HCT116 (cell line): ENCODE measurements at regions not wholly inside any gene's neighbourhood (a gene's known extent, or its start where the extent isn't known, plus 50 kb on each side); places are given as distances from the start of the nearest gene placed in this dataset.

Source experiments
- ATAC-seq: fragments of 200-7000 bp; cut with Tn5 transposase; 2 replicates; pipeline ENCODE4 v1.9.1; 2020; ENCODE audit warnings: mild to moderate bottlenecking, moderate library complexity
- BruUV-seq: library from RNA; stranded (reverse); fragments of 400-500 nt; replicated peaks from 2 replicates; lab custom pipeline; 2021; lab: Mats Ljungman, UMichigan
- CTCF ChIA-PET: fragments of 300-600 bp; sonication (Branson Sonifier 250); formaldehyde crosslinking; loops from one replicate; lab custom pipeline; 2021; ENCODE audit warnings: antibody characterized with exemption; lab: Charles Lee
- POLR2A ChIA-PET: fragments of 300-600, 350-600 bp; sonication (Branson Sonifier 250); formaldehyde crosslinking; loops from one replicate; lab custom pipeline; 2021; ENCODE audit warnings: antibody characterized with exemption; lab: Charles Lee
- RAD21 ChIA-PET, 2 experiments: fragments of 300-600 bp; sonication (Branson Sonifier 250); formaldehyde crosslinking; loops; one replicate each; lab custom pipeline; 2023; ENCODE audit warnings: low total read pairs in 2 of 2; ENCODE audit not compliant: uncharacterized antibody in 2 of 2, unreplicated experiment in 2 of 2, low non-redundant PET in 1 of 2; lab: Charles Lee
- DNase-seq: peaks from one replicate; pipeline ENCODE4 v3.0.0-alpha.2; 2010; ENCODE audit warnings: low read depth, low spot score
- H2AFZ ChIP-seq: fragments of 200-600 bp; shearing (Covaris generic), sonication (generic); 2 replicates; pipeline ENCODE4 v1.6.1; 2017; ENCODE audit warnings: low read depth, mixed run types, mixed read lengths, antibody characterized with exemption, low read length; ENCODE audit not compliant: poor library complexity, severe bottlenecking
- H3K27ac ChIP-seq: 2 replicates; pipeline ENCODE4 v1.5.1; 2012; ENCODE audit warnings: low read depth, low read length
- H3K27me3 ChIP-seq: fragments of 200-600 bp; sonication (generic); 2 replicates; pipeline ENCODE4 v1.6.1; 2016; ENCODE audit warnings: mixed run types, low read length, mixed read lengths; ENCODE audit not compliant: insufficient read depth
- H3K36me3 ChIP-seq, 2 experiments: fragments of 200-500 bp in 1 of 2; fragments of 200-600 bp in 1 of 2; sonication (Bioruptor generic) in 1 of 2; sonication (generic) in 1 of 2; 2 replicates each; pipeline versions ENCODE4 v1.5.1 to v1.6.1; 2014 to 2016; ENCODE audit warnings: low read length in 2 of 2, inconsistent platforms in 1 of 2, mixed read lengths in 1 of 2, mixed run types in 1 of 2; ENCODE audit not compliant: insufficient read depth in 2 of 2, control insufficient read depth in 1 of 2
- H3K4me1 ChIP-seq, 2 experiments: fragments of 200-600 bp in 1 of 2; sonication (generic) in 1 of 2; 2 replicates each; pipeline versions ENCODE4 v1.5.1 to v1.6.1; 2012 to 2017; ENCODE audit warnings: low read length in 2 of 2, inconsistent platforms in 1 of 2, mild to moderate bottlenecking in 1 of 2, mixed read lengths in 1 of 2, mixed run types in 1 of 2, moderate library complexity in 1 of 2; ENCODE audit not compliant: insufficient read depth in 2 of 2, control insufficient read depth in 1 of 2
- H3K4me2 ChIP-seq: fragments of 200-600 bp; sonication (generic); 2 replicates; pipeline ENCODE4 v1.6.1; 2017; ENCODE audit warnings: mixed run types, low read length, mixed read lengths
- H3K4me3 ChIP-seq, 2 experiments: fragments of 200-600 bp in 1 of 2; sonication (generic) in 1 of 2; replicated peaks in 1 of 2; 2 replicates each; pipeline ENCODE4 v1.5.1; 2011 to 2016; ENCODE audit warnings: low read length in 2 of 2, control low read depth in 1 of 2, low read depth in 1 of 2, mild to moderate bottlenecking in 1 of 2, mixed read lengths in 1 of 2, mixed run types in 1 of 2
- H3K79me2 ChIP-seq: fragments of 200-600 bp; sonication (generic); 2 replicates; pipeline ENCODE4 v1.6.1; 2017; ENCODE audit warnings: mild to moderate bottlenecking, mixed run types, low read length, moderate library complexity, mixed read lengths; ENCODE audit not compliant: insufficient read depth
- H3K9ac ChIP-seq: fragments of 200-600 bp; sonication (generic); 2 replicates; pipeline ENCODE4 v1.6.1; 2016; ENCODE audit warnings: low read length, mixed read lengths
- H3K9me2 ChIP-seq: fragments of 200-600 bp; sonication (generic), shearing (Covaris generic); 2 replicates; pipeline ENCODE4 v1.6.1; 2017; ENCODE audit warnings: mixed run types, mild to moderate bottlenecking, moderate library complexity; ENCODE audit not compliant: insufficient read depth
- H3K9me3 ChIP-seq, 2 experiments: fragments of 200-500 bp in 1 of 2; fragments of 200-600 bp in 1 of 2; sonication (Bioruptor generic) in 1 of 2; sonication (generic) in 1 of 2; 2 replicates each; pipeline ENCODE4 v1.6.1; 2014 to 2017; ENCODE audit warnings: low read length in 2 of 2, mixed read lengths in 2 of 2, inconsistent platforms in 1 of 2, low read depth in 1 of 2, mild to moderate bottlenecking in 1 of 2, mixed run types in 1 of 2, moderate library complexity in 1 of 2; ENCODE audit not compliant: control insufficient read depth in 1 of 2, insufficient read depth in 1 of 2
- H4K20me1 ChIP-seq: fragments of 200-600 bp; sonication (generic), shearing (Covaris generic); 2 replicates; pipeline ENCODE4 v1.6.1; 2017; ENCODE audit warnings: mixed run types, mild to moderate bottlenecking, moderate library complexity; ENCODE audit not compliant: insufficient read depth
- CEBPB ChIP-seq: IDR thresholded peaks from 2 replicates; pipeline ENCODE4 v1.6.1; 2012; ENCODE audit warnings: low read depth
- CTCF ChIP-seq, 3 experiments: fragments of 200-600 bp in 1 of 3; sonication (generic) in 1 of 3; IDR thresholded peaks in 2 of 3; conservative IDR thresholded peaks in 1 of 3; 2 replicates each; pipeline ENCODE4 v1.5.1; 2012 to 2017; ENCODE audit warnings: low read depth in 2 of 3, low read length in 2 of 3, antibody characterized with exemption in 1 of 3, borderline replicate concordance in 1 of 3, control low read depth in 1 of 3, mild to moderate bottlenecking in 1 of 3, mixed read lengths in 1 of 3, mixed run types in 1 of 3, moderate library complexity in 1 of 3; ENCODE audit not compliant: insufficient read depth in 1 of 3
- EGR1 ChIP-seq: IDR thresholded peaks from 2 replicates; pipeline ENCODE4 v1.6.1; 2012; ENCODE audit warnings: low read depth
- ELF1 ChIP-seq: IDR thresholded peaks from 2 replicates; pipeline ENCODE4 v1.6.1; 2012; ENCODE audit warnings: low read depth, borderline replicate concordance
- JUND ChIP-seq: IDR thresholded peaks from 2 replicates; pipeline ENCODE4 v1.6.1; 2012
- POLR2A ChIP-seq: IDR thresholded peaks from 2 replicates; pipeline ENCODE4 v1.7.0; 2011; ENCODE audit warnings: borderline replicate concordance; ENCODE audit not compliant: insufficient read depth, insufficient read length; ENCODE audit errors: extremely low read depth
- POLR2AphosphoS5 ChIP-seq: IDR thresholded peaks from 2 replicates; pipeline ENCODE4 v1.6.1; 2011; ENCODE audit warnings: mild to moderate bottlenecking, low read depth, low read length, moderate library complexity
- RAD21 ChIP-seq: IDR thresholded peaks from 2 replicates; pipeline ENCODE4 v1.6.1; 2012; ENCODE audit warnings: low read depth, mild to moderate bottlenecking
- REST ChIP-seq: IDR thresholded peaks from 2 replicates; pipeline ENCODE4 v1.6.1; 2012; ENCODE audit warnings: low read depth
- SIN3A ChIP-seq: IDR thresholded peaks from 2 replicates; pipeline ENCODE4 v1.6.1; 2012; ENCODE audit warnings: low read depth
- SP1 ChIP-seq: IDR thresholded peaks from 2 replicates; pipeline ENCODE4 v1.6.1; 2012; ENCODE audit warnings: low read depth
- SRF ChIP-seq: IDR thresholded peaks from 2 replicates; pipeline ENCODE4 v1.6.1; 2012; ENCODE audit warnings: low read depth
- TCF7L2 ChIP-seq: IDR thresholded peaks from 2 replicates; pipeline ENCODE4 v1.7.0; 2011; ENCODE audit warnings: borderline replicate concordance, inconsistent platforms; ENCODE audit not compliant: insufficient read depth, insufficient read length; ENCODE audit errors: extremely low read depth
- YY1 ChIP-seq: IDR thresholded peaks from 2 replicates; pipeline ENCODE4 v1.6.1; 2011; ENCODE audit warnings: low read length, low read depth, moderate library complexity, mild to moderate bottlenecking; ENCODE audit not compliant: insufficient replicate concordance; ENCODE audit errors: extremely low read depth
- ZFX ChIP-seq: fragments of 450-650 bp; IDR thresholded peaks from 2 replicates; pipeline ENCODE4 v1.6.1; 2017
- ZNF274 ChIP-seq: fragments of 200-500 bp; sonication (Bioruptor generic); IDR thresholded peaks from 2 replicates; pipeline ENCODE4 v1.6.1; 2014; ENCODE audit warnings: mild to moderate bottlenecking, low read depth, low read length, inconsistent platforms
- intact Hi-C: fragments of 100-400 bp; cut with micrococcal nuclease; formaldehyde crosslinking; loops from 2 replicates; pipeline ENCODE4 v1.10.0; 2022
- TF ChIP-seq, protein P1 (sequence below): IDR thresholded peaks from 2 replicates; pipeline ENCODE4 v1.6.1; 2012

DNA sequence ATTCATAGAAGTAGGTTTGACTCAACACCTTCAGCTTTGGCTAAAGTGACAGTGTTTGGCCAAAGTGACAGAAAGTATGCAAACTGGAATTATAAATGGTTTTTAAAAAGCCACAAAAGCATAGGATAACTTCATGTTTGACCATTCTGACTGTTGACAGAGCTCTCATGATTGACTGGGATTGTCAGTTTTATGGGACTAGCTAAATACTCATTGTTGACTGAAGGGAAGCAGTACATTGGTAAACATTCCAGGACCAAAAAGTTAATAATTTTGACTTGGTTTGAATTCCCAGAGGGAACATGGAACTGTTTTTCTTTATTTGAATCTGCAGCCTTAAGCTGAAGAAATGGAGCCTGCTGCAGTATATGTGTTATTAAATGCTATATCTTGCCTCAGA is 84.6 kb upstream of the STEAP4 start:
- RAD21 ChIA-PET: no interaction called here
- ATAC-seq: no peak
- intact Hi-C loops: no loop called here
- CTCF ChIA-PET: no interaction called here
- no peaks in the 10 kb centered on the region for H3K9me3 ChIP-seq
- no peak overlapping the region for H3K4me2 ChIP-seq
- H3K27me3 ChIP-seq: no peaks in the 10 kb centered on the region
- no peaks in the 10 kb centered on the region for H3K9me2 ChIP-seq
- H3K36me3 ChIP-seq: no peaks in the 10 kb centered on the region
- no peak for TF ChIP-seq SP1
- no peak for TF ChIP-seq CEBPB
- TF ChIP-seq ELF1: no peak
- TF ChIP-seq, all 23 proteins: peak for 0
- DNase-seq: no peak
- H3K79me2 ChIP-seq: no peaks in the 10 kb centered on the region
- no peak overlapping the region for H3K27ac ChIP-seq
- no peaks in the 10 kb centered on the region for H4K20me1 ChIP-seq
- H3K9ac ChIP-seq: no peak overlapping the region
- no peak overlapping the region for H2AFZ ChIP-seq
- POLR2A ChIA-PET: no interaction called here
- H3K4me3 ChIP-seq: no peak overlapping the region
- no peaks in the 10 kb centered on the region for H3K4me1 ChIP-seq
- no TSS peak for BruUV-seq

DNA sequence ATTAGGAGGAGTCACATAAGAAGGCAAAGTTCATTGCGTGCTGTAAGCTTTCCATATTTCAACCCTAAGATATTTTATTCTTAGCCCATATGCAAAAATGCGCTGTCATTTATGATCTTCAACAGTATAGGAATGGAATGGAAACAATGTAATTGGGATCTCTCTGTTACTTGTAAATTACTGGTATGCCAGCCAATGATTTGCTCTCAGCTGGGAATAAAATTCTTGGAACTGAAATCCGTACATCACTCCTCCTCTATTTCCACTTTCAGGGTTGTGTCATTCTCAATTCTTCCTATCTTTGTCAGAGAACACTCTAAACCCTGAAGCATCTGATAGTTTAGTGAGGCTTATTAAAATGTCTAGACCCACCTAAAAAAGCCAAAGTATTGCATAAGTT is 80.7 kb upstream of the STEAP4 start:
- H3K27ac ChIP-seq: no peak overlapping the region
- CTCF ChIA-PET: no interaction called here
- POLR2A ChIA-PET: no interaction called here
- TF ChIP-seq REST (no peak), SP1 (no peak), SRF (no peak), YY1 (no peak), SIN3A (no peak), ELF1 (no peak), POLR2A (no peak), ZNF274 (no peak), ZFX (no peak), RAD21 (no peak), EGR1 (no peak), TCF7L2 (no peak), CTCF (IDR thresholded peaks at IDR 0.05 in 2 of 3, conservative IDR thresholded peaks at IDR 0.05 in 1 of 3; ENCODE audit: borderline replicate concordance in 1 of 3, insufficient read depth in 1 of 3, low read depth in 2 of 3, low read length in 2 of 3) (no peak), JUND (no peak), POLR2AphosphoS5 (no peak)
- TF ChIP-seq, protein P1, sequence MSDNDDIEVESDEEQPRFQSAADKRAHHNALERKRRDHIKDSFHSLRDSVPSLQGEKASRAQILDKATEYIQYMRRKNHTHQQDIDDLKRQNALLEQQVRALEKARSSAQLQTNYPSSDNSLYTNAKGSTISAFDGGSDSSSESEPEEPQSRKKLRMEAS: no peak

More for the DNA sequence above, 80.7 kb upstream of the STEAP4 start:
- RAD21 ChIA-PET: no interaction called here
- Histone ChIP-seq H3K4me3 (no peak overlapping the region), H3K27me3 (no peaks in the 10 kb centered on the region), H3K79me2 (no peaks in the 10 kb centered on the region), H2AFZ (no peak overlapping the region), H3K9me2 (no peaks in the 10 kb centered on the region), H4K20me1 (no peaks in the 10 kb centered on the region), H3K36me3 (no peaks in the 10 kb centered on the region), H3K4me1 (no peaks in the 10 kb centered on the region), H3K9me3 (no peaks in the 10 kb centered on the region), H3K4me2 (no peak overlapping the region), H3K9ac (no peak overlapping the region)
- BruUV-seq: no TSS peak
- intact Hi-C loops: no loop called here
- ATAC-seq: no peak
- no peak for DNase-seq
